RKO (cell line): ENCODE measurements at regions not wholly inside any gene's neighbourhood (a gene's known extent, or its start where the extent isn't known, plus 50 kb on each side); places are given as distances from the start of the nearest gene placed in this dataset.
A peak's percentile ranks its signal among the peaks of the same experiment; 100 is the strongest.
"Not testable (repeated sequence)": the region's sequence is repeated elsewhere in the genome, so short reads cannot be mapped to it uniquely, and the experiment has no call there.

Source experiments
- DNase-seq: peaks from one replicate; pipeline ENCODE4 v3.0.0-alpha.2; 2016; ENCODE audit warnings: low spot score

GRCh38 chr9:25261445-25261844 lies 416.8 kb downstream of the TUSC1 start:
- DNase-seq: peak; percentile 15

GRCh38 chr9:25260046-25260445 lies 418.2 kb downstream of the TUSC1 start:
- DNase-seq: no peak

GRCh38 chr9:25255216-25255615 lies 423.0 kb downstream of the TUSC1 start:
- DNase-seq: no peak

- DNase-seq: no peak
Observed at GRCh38 chr9:25254051-25254450, 424.2 kb downstream of the TUSC1 start.

- no peak for DNase-seq
Observed at GRCh38 chr9:25241421-25241820, 436.8 kb downstream of the TUSC1 start.

- DNase-seq: no peak
Observed at GRCh38 chr9:25226901-25227686, 451.1 kb downstream of the TUSC1 start.

- no peak for DNase-seq
Observed at GRCh38 chr9:25225938-25226760, 452.1 kb downstream of the TUSC1 start.

GRCh38 chr9:25224996-25225395 lies 453.2 kb downstream of the TUSC1 start:
- no peak for DNase-seq

GRCh38 chr9:25224309-25224708 lies 453.9 kb downstream of the TUSC1 start:
- peak; percentile 17 for DNase-seq

- no peak for DNase-seq
Observed at GRCh38 chr9:25212361-25212760, 465.9 kb downstream of the TUSC1 start.

GRCh38 chr9:25207402-25208195 lies 470.6 kb downstream of the TUSC1 start:
- no peak for DNase-seq

- no peak for DNase-seq
Observed at GRCh38 chr9:25206027-25206426, 472.2 kb downstream of the TUSC1 start.

GRCh38 chr9:25205285-25205684 lies 473.0 kb downstream of the TUSC1 start:
- DNase-seq: no peak

- DNase-seq: no peak
Observed at GRCh38 chr9:25177858-25178257, 500.4 kb downstream of the TUSC1 start.

GRCh38 chr9:25129537-25129936 lies 548.7 kb downstream of the TUSC1 start:
- no peak for DNase-seq

GRCh38 chr9:25121811-25122210 lies 556.4 kb downstream of the TUSC1 start:
- DNase-seq: no peak

- DNase-seq: no peak
Observed at GRCh38 chr9:25119041-25119440, 559.2 kb downstream of the TUSC1 start.

GRCh38 chr9:25117791-25118190 lies 560.5 kb downstream of the TUSC1 start:
- no peak for DNase-seq

GRCh38 chr9:25102204-25102603 lies 556.5 kb upstream of the IZUMO3 start:
- not testable (repeated sequence) for DNase-seq

- no peak for DNase-seq
Observed at GRCh38 chr9:25094518-25094917, 548.8 kb upstream of the IZUMO3 start.

GRCh38 chr9:25078202-25078601 lies 532.5 kb upstream of the IZUMO3 start:
- DNase-seq: no peak

GRCh38 chr9:25048098-25048724 lies 502.5 kb upstream of the IZUMO3 start:
- no peak for DNase-seq
